Activated CD4-positive, alpha-beta T cell treated with anti-CD3 and anti-CD28 coated beads, Interleukin-2, amount 10 ng/mL, durations not matched to agents 7 days and 5 days (primary cell): ENCODE measurements at regions not wholly inside any gene's neighbourhood (a gene's known extent, or its start where the extent isn't known, plus 50 kb on each side); places are given as distances from the start of the nearest gene placed in this dataset.
"Not testable (repeated sequence)": the region's sequence is repeated elsewhere in the genome, so short reads cannot be mapped to it uniquely, and the experiment has no call there.

Experiments used
- CTCF ChIA-PET: fragments of 350-600 bp; sonication (Branson Sonifier 250); formaldehyde crosslinking; loops from one replicate; lab custom pipeline; 2021; ENCODE audit warnings: antibody characterized with exemption; lab: Charles Lee
- POLR2A ChIA-PET: fragments of 350-600 bp; sonication (Branson Sonifier 250); formaldehyde crosslinking; loops from one replicate; lab custom pipeline; 2021; ENCODE audit warnings: antibody characterized with exemption; lab: Charles Lee
- DNase-seq: peaks from one replicate; pipeline ENCODE4 v3.0.0-alpha.2; 2020
- H3K27ac Mint-ChIP-seq: one replicate; pipeline ENCODE4 v1.8.0; 2021; ENCODE audit warnings: mild to moderate bottlenecking, moderate library complexity, mixed read lengths
- H3K27me3 Mint-ChIP-seq: one replicate; pipeline ENCODE4 v1.8.0; 2021; ENCODE audit warnings: mixed read lengths
- H3K36me3 Mint-ChIP-seq: one replicate; pipeline ENCODE4 v1.8.0; 2021; ENCODE audit warnings: low read depth, mixed read lengths
- H3K4me1 Mint-ChIP-seq: one replicate; pipeline ENCODE4 v1.8.0; 2021; ENCODE audit warnings: mixed read lengths
- H3K4me3 Mint-ChIP-seq: one replicate; pipeline ENCODE4 v1.8.0; 2021; ENCODE audit warnings: mild to moderate bottlenecking, moderate library complexity, mixed read lengths
- H3K9me3 Mint-ChIP-seq: one replicate; pipeline ENCODE4 v1.8.0; 2021; ENCODE audit warnings: mixed read lengths

- CTCF ChIA-PET, result interaction anchor here (0.7 kb wide), 1 partner anchor 20 kb away, joined by 4 read pairs; no protein-coding TSS in a partner anchor
- peaks cover 4% of the 10 kb centered on the region for H3K4me1 Mint-ChIP-seq
- no peak overlapping the region for H3K27ac Mint-ChIP-seq
- no peak for DNase-seq
- H3K27me3 Mint-ChIP-seq, result no peaks in the 10 kb centered on the region
- no peak overlapping the region for H3K4me3 Mint-ChIP-seq
- no peaks in the 10 kb centered on the region for H3K36me3 Mint-ChIP-seq
- POLR2A ChIA-PET, result no interaction called here
- H3K9me3 Mint-ChIP-seq, result peaks cover 3% of the 10 kb centered on the region
These were observed 160.5 kb upstream of the RASSF8 start for GRCh38 chr12:25797949-25798348.

- ChIA-PET POLR2A (no interaction called here), CTCF (interaction anchor here (0.6 kb wide), 1 partner anchor 419 kb away, joined by 3 read pairs; no protein-coding TSS in a partner anchor)
- DNase-seq, result no peak
- Mint-ChIP-seq H3K9me3 (peaks cover 3% of the 10 kb centered on the region), H3K27me3 (no peaks in the 10 kb centered on the region), H3K4me1 (peaks cover 7% of the 10 kb centered on the region), H3K36me3 (no peaks in the 10 kb centered on the region), H3K4me3 (no peak overlapping the region), H3K27ac (no peak overlapping the region)
These were observed 158.4 kb upstream of the RASSF8 start for GRCh38 chr12:25800101-25800500.

- no peaks in the 10 kb centered on the region for H3K36me3 Mint-ChIP-seq
- no peaks in the 10 kb centered on the region for H3K27me3 Mint-ChIP-seq
- H3K4me1 Mint-ChIP-seq, result peaks cover 19% of the 10 kb centered on the region
- H3K4me3 Mint-ChIP-seq, result no peak overlapping the region
- no peak overlapping the region for H3K27ac Mint-ChIP-seq
- POLR2A ChIA-PET, result no interaction called here
- H3K9me3 Mint-ChIP-seq, result peaks cover 3% of the 10 kb centered on the region
- no peak for DNase-seq
- CTCF ChIA-PET, result no interaction called here
These were observed 156.7 kb upstream of the RASSF8 start for GRCh38 chr12:25801734-25802133.

- no peak for DNase-seq
- H3K4me3 Mint-ChIP-seq, result no peak overlapping the region
- H3K9me3 Mint-ChIP-seq, result peaks cover 3% of the 10 kb centered on the region
- no peaks in the 10 kb centered on the region for H3K27me3 Mint-ChIP-seq
- CTCF ChIA-PET, result no interaction called here
- H3K4me1 Mint-ChIP-seq, result peaks cover 21% of the 10 kb centered on the region
- H3K27ac Mint-ChIP-seq, result no peak overlapping the region
- POLR2A ChIA-PET, result no interaction called here
- H3K36me3 Mint-ChIP-seq, result no peaks in the 10 kb centered on the region
These were observed 156.3 kb upstream of the RASSF8 start for GRCh38 chr12:25802143-25802542.

GRCh38 chr12:25803029-25803664, 155.3 kb upstream of the RASSF8 start:
- H3K4me1 Mint-ChIP-seq, result peaks cover 26% of the 10 kb centered on the region
- POLR2A ChIA-PET, H3K36me3 Mint-ChIP-seq, H3K27ac Mint-ChIP-seq, H3K9me3 Mint-ChIP-seq, H3K27me3 Mint-ChIP-seq, CTCF ChIA-PET, DNase-seq, H3K4me3 Mint-ChIP-seq: not testable (repeated sequence)

- H3K36me3 Mint-ChIP-seq, H3K4me3 Mint-ChIP-seq, H3K27me3 Mint-ChIP-seq, CTCF ChIA-PET, POLR2A ChIA-PET, H3K9me3 Mint-ChIP-seq, H3K27ac Mint-ChIP-seq, DNase-seq: not testable (repeated sequence)
- peaks cover 26% of the 10 kb centered on the region for H3K4me1 Mint-ChIP-seq
These were observed 154.2 kb upstream of the RASSF8 start for GRCh38 chr12:25804286-25804685.

- H3K4me1 Mint-ChIP-seq, result peaks cover 26% of the 10 kb centered on the region
- no peak overlapping the region for H3K27ac Mint-ChIP-seq
- POLR2A ChIA-PET, result no interaction called here
- H3K4me3 Mint-ChIP-seq, result no peak overlapping the region
- H3K27me3 Mint-ChIP-seq, result no peaks in the 10 kb centered on the region
- CTCF ChIA-PET, result interaction anchor here (0.6 kb wide), 1 partner anchor 27 kb away, joined by 3 read pairs; no protein-coding TSS in a partner anchor
- no peaks in the 10 kb centered on the region for H3K36me3 Mint-ChIP-seq
- DNase-seq, result peak; percentile 10
- no peaks in the 10 kb centered on the region for H3K9me3 Mint-ChIP-seq
These were observed 152.2 kb upstream of the RASSF8 start for GRCh38 chr12:25806271-25806670.

- H3K27me3 Mint-ChIP-seq, result no peaks in the 10 kb centered on the region
- H3K9me3 Mint-ChIP-seq, result no peaks in the 10 kb centered on the region
- CTCF ChIA-PET, result no interaction called here
- POLR2A ChIA-PET, result no interaction called here
- peaks cover 31% of the 10 kb centered on the region for H3K4me1 Mint-ChIP-seq
- H3K4me3 Mint-ChIP-seq, result no peak overlapping the region
- no peak for DNase-seq
- no peaks in the 10 kb centered on the region for H3K36me3 Mint-ChIP-seq
- H3K27ac Mint-ChIP-seq, result no peak overlapping the region
These were observed 149.9 kb upstream of the RASSF8 start for GRCh38 chr12:25808604-25809003.

- Mint-ChIP-seq H3K4me3 (no peak overlapping the region), H3K27ac (no peak overlapping the region), H3K36me3 (no peaks in the 10 kb centered on the region), H3K4me1 (peaks cover 25% of the 10 kb centered on the region), H3K27me3 (no peaks in the 10 kb centered on the region), H3K9me3 (no peaks in the 10 kb centered on the region)
- DNase-seq, result no peak
- ChIA-PET CTCF (no interaction called here), POLR2A (no interaction called here)
These were observed 147.8 kb upstream of the RASSF8 start for GRCh38 chr12:25810683-25811082.

- CTCF ChIA-PET, result no interaction called here
- Mint-ChIP-seq H3K4me3 (no peak overlapping the region), H3K36me3 (no peaks in the 10 kb centered on the region), H3K9me3 (no peaks in the 10 kb centered on the region), H3K27me3 (no peaks in the 10 kb centered on the region), H3K27ac (no peak overlapping the region), H3K4me1 (peaks cover 17% of the 10 kb centered on the region)
- no peak for DNase-seq
- POLR2A ChIA-PET, result no interaction called here
These were observed 146.8 kb upstream of the RASSF8 start for GRCh38 chr12:25811656-25812126.

GRCh38 chr12:25812295-25812694, 146.2 kb upstream of the RASSF8 start:
- Mint-ChIP-seq H3K4me3 (no peak overlapping the region), H3K27ac (no peak overlapping the region), H3K4me1 (peaks cover 13% of the 10 kb centered on the region), H3K36me3 (no peaks in the 10 kb centered on the region), H3K27me3 (no peaks in the 10 kb centered on the region), H3K9me3 (no peaks in the 10 kb centered on the region)
- ChIA-PET POLR2A (no interaction called here), CTCF (no interaction called here)
- DNase-seq, result no peak

GRCh38 chr12:25813843-25814242, 144.6 kb upstream of the RASSF8 start:
- ChIA-PET POLR2A (no interaction called here), CTCF (no interaction called here)
- Mint-ChIP-seq H3K9me3 (no peaks in the 10 kb centered on the region), H3K4me3 (no peak overlapping the region), H3K36me3 (no peaks in the 10 kb centered on the region), H3K27me3 (no peaks in the 10 kb centered on the region), H3K4me1 (peaks cover 10% of the 10 kb centered on the region), H3K27ac (no peak overlapping the region)
- DNase-seq, result no peak

GRCh38 chr12:25816637-25817036, 141.8 kb upstream of the RASSF8 start:
- H3K9me3 Mint-ChIP-seq, result no peaks in the 10 kb centered on the region
- no peak overlapping the region for H3K4me3 Mint-ChIP-seq
- H3K27ac Mint-ChIP-seq, result no peak overlapping the region
- ChIA-PET CTCF (no interaction called here), POLR2A (no interaction called here)
- no peak for DNase-seq
- H3K27me3 Mint-ChIP-seq, result no peaks in the 10 kb centered on the region
- no peaks in the 10 kb centered on the region for H3K36me3 Mint-ChIP-seq
- peaks cover 2% of the 10 kb centered on the region for H3K4me1 Mint-ChIP-seq

- ChIA-PET POLR2A (no interaction called here), CTCF (no interaction called here)
- no peaks in the 10 kb centered on the region for H3K9me3 Mint-ChIP-seq
- H3K36me3 Mint-ChIP-seq, result no peaks in the 10 kb centered on the region
- no peak overlapping the region for H3K4me3 Mint-ChIP-seq
- no peaks in the 10 kb centered on the region for H3K4me1 Mint-ChIP-seq
- DNase-seq, result no peak
- H3K27ac Mint-ChIP-seq, result no peak overlapping the region
- H3K27me3 Mint-ChIP-seq, result no peaks in the 10 kb centered on the region
These were observed 141.3 kb upstream of the RASSF8 start for GRCh38 chr12:25817166-25817565.
